Smooth muscle cell (in vitro differentiated cells): ENCODE measurements at regions not wholly inside any gene's neighbourhood (a gene's known extent, or its start where the extent isn't known, plus 50 kb on each side); places are given as distances from the start of the nearest gene placed in this dataset.

Experiments used
- DNase-seq: peaks from one replicate; lab custom pipeline; 2025; ENCODE audit not compliant: unreplicated experiment; lab: John Stamatoyannopoulos, UW
- H2AFZ ChIP-seq: fragments of 200-600 bp; sonication (generic); 2 replicates; pipeline ENCODE4 v1.6.0; 2016; ENCODE audit warnings: antibody characterized with exemption, low read depth, mild to moderate bottlenecking
- H3F3A ChIP-seq: fragments of 200-600 bp; sonication (generic); 2 replicates; pipeline ENCODE4 v1.6.0; 2017; ENCODE audit warnings: antibody characterized with exemption, low read depth
- H3K27ac ChIP-seq: fragments of 200-600 bp; sonication (generic); 2 replicates; pipeline ENCODE4 v1.5.1; 2016; ENCODE audit warnings: low read depth, mild to moderate bottlenecking
- H3K27me3 ChIP-seq: fragments of 200-600 bp; sonication (generic); 2 replicates; pipeline ENCODE4 v1.6.1; 2016; ENCODE audit warnings: low read depth, mild to moderate bottlenecking
- H3K36me3 ChIP-seq: fragments of 200-600 bp; sonication (generic); 2 replicates; pipeline ENCODE4 v1.5.1; 2016; ENCODE audit warnings: low read depth
- H3K4me1 ChIP-seq: fragments of 200-600 bp; sonication (generic); 2 replicates; pipeline ENCODE4 v1.5.1; 2016; ENCODE audit warnings: low read depth
- H3K4me2 ChIP-seq: fragments of 200-600 bp; sonication (generic); 2 replicates; pipeline ENCODE4 v1.6.0; 2016; ENCODE audit warnings: mild to moderate bottlenecking
- H3K4me3 ChIP-seq: fragments of 200-600 bp; sonication (generic); 2 replicates; pipeline ENCODE4 v1.5.1; 2016; ENCODE audit warnings: mild to moderate bottlenecking
- H3K79me2 ChIP-seq: fragments of 200-600 bp; sonication (generic); 2 replicates; pipeline ENCODE4 v1.6.0; 2016; ENCODE audit warnings: low read depth, mild to moderate bottlenecking
- H3K9ac ChIP-seq: fragments of 200-600 bp; sonication (generic); 2 replicates; pipeline ENCODE4 v1.6.0; 2016; ENCODE audit warnings: low read depth
- H3K9me3 ChIP-seq: fragments of 200-600 bp; sonication (generic); replicated peaks from 2 replicates; pipeline ENCODE4 v1.5.1; 2016; ENCODE audit warnings: low read depth
- H4K20me1 ChIP-seq: fragments of 200-600 bp; sonication (generic); 2 replicates; pipeline ENCODE4 v1.6.0; 2016; ENCODE audit warnings: low read depth
- CTCF ChIP-seq: fragments of 200-600 bp; sonication (generic); IDR thresholded peaks from 2 replicates; pipeline ENCODE4 v1.5.1; 2017; ENCODE audit warnings: borderline replicate concordance, mild to moderate bottlenecking, antibody characterized with exemption; ENCODE audit not compliant: insufficient read depth, poor library complexity, severe bottlenecking
- WGBS: methylation state at CpG from one replicate; pipeline ENCODE4 v1.1.7; 2016; ENCODE audit warnings: low lambda C conversion rate; 5-methylcytosine and 5-hydroxymethylcytosine counted together

GRCh38 chr10:130934293-130935127 is 377.0 kb downstream of the TCERG1L start:
- Histone ChIP-seq H3K4me2 (no peak overlapping the region), H3K9ac (no peak overlapping the region), H4K20me1 (no peaks in the 10 kb centered on the region), H3K36me3 (no peaks in the 10 kb centered on the region), H3K4me3 (no peak overlapping the region), H2AFZ (no peak overlapping the region), H3K79me2 (no peaks in the 10 kb centered on the region), H3K27ac (no peak overlapping the region), H3K4me1 (peaks cover 4% of the 10 kb centered on the region), H3F3A (no peaks in the 10 kb centered on the region), H3K9me3 (no peaks in the 10 kb centered on the region), H3K27me3 (no peaks in the 10 kb centered on the region)
- 43% methylated on average over 13 of the region's 13 CpGs for WGBS
- DNase-seq = no peak
- no peak for TF ChIP-seq CTCF

GRCh38 chr10:130935128-130935439 is 376.4 kb downstream of the TCERG1L start:
- TF ChIP-seq CTCF = peak; percentile 8
- H4K20me1 ChIP-seq = no peaks in the 10 kb centered on the region
- H3K36me3 ChIP-seq = no peaks in the 10 kb centered on the region
- H3K4me2 ChIP-seq = no peak overlapping the region
- H3K9ac ChIP-seq = no peak overlapping the region
- H2AFZ ChIP-seq = no peak overlapping the region
- H3K27me3 ChIP-seq = no peaks in the 10 kb centered on the region
- H3K79me2 ChIP-seq = no peaks in the 10 kb centered on the region
- no peak for DNase-seq
- no peak overlapping the region for H3K4me3 ChIP-seq
- no peaks in the 10 kb centered on the region for H3K9me3 ChIP-seq
- WGBS = 25% methylated on average over 5 of the region's 5 CpGs
- peaks cover 4% of the 10 kb centered on the region for H3K4me1 ChIP-seq
- no peaks in the 10 kb centered on the region for H3F3A ChIP-seq
- no peak overlapping the region for H3K27ac ChIP-seq

GRCh38 chr10:130935897-130936550 is 375.5 kb downstream of the TCERG1L start:
- Histone ChIP-seq H3K9ac (no peak overlapping the region), H3K79me2 (no peaks in the 10 kb centered on the region), H4K20me1 (no peaks in the 10 kb centered on the region), H2AFZ (no peak overlapping the region), H3K4me3 (no peak overlapping the region), H3K4me1 (peaks cover 4% of the 10 kb centered on the region), H3K27ac (no peak overlapping the region), H3K27me3 (no peaks in the 10 kb centered on the region), H3F3A (no peaks in the 10 kb centered on the region), H3K9me3 (no peaks in the 10 kb centered on the region), H3K36me3 (no peaks in the 10 kb centered on the region), H3K4me2 (no peak overlapping the region)
- WGBS = 85% methylated on average over 9 of the region's 9 CpGs
- no peak for DNase-seq
- no peak for TF ChIP-seq CTCF
